ENCODE measurements at regions not wholly inside any gene's neighbourhood (a gene's known extent, or its start where the extent isn't known, plus 50 kb on each side); places are given as distances from the start of the nearest gene placed in this dataset.

- Histone ChIP-seq H3K4me1 (ENCODE audit: control insufficient read depth in 1 of 2, extremely low read depth in 1 of 2, insufficient read depth in 2 of 2, low read length in 2 of 2) (peaks cover 0 to 5% of the 10 kb centered on the region in 2 experiments), H3K9me3 (no peaks in the 10 kb centered on the region), H3K27me3 (replicated peaks in 1 of 2; ENCODE audit: control insufficient read depth in 2 of 2, extremely low read depth in 1 of 2, insufficient read depth in 2 of 2, low read length in 1 of 2) (peaks cover 0 to 20% of the 10 kb centered on the region in 2 experiments), H3K36me3 (ENCODE audit: control insufficient read depth in 2 of 2, extremely low read depth in 1 of 2, insufficient read depth in 1 of 2, low read length in 1 of 2) (no peaks in the 10 kb centered on the region), H3K4me3 (ENCODE audit: control insufficient read depth in 1 of 2, extremely low read depth in 1 of 2, low read length in 1 of 2) (no peak overlapping the region), H3K27ac (ENCODE audit: low read length) (no peak overlapping the region)
- no peak for DNase-seq
- no peak for ATAC-seq (replicated peaks in 1 of 4)
- Mint-ChIP-seq H3K36me3 (no peaks in the 10 kb centered on the region), H3K9me3 (no peaks in the 10 kb centered on the region), H3K27me3 (peaks cover 3 to 9% of the 10 kb centered on the region in 2 donors), H3K27ac (no peak overlapping the region), H3K4me1 (peaks cover 0 to 2% (median 0%) of the 10 kb centered on the region in 3 donors), H3K4me3 (no peak overlapping the region)
- ChIA-PET CTCF (interaction anchor here (0.6 to 1.5 kb wide), 2 partner anchors 107 to 147 kb away, joined by 5 to 7 read pairs; no protein-coding TSS in a partner anchor), POLR2A (interaction anchor here in 1 of 2 donors (0.6 kb wide), 1 partner anchor 124 kb away, joined by 6 read pairs; no protein-coding TSS in a partner anchor)
- WGBS (ENCODE audit: insufficient coverage), result 90% methylated on average over 1 of the region's 1 CpG
These were observed 97.8 kb upstream of the PODXL start for GRCh38 chr7:131654249-131654558.

GRCh38 chr7:131653418-131654248 is 97.2 kb upstream of the PODXL start:
- CTCF ChIA-PET, result no interaction called here
- Mint-ChIP-seq H3K27me3 (peaks cover 3 to 9% of the 10 kb centered on the region in 2 donors), H3K36me3 (no peaks in the 10 kb centered on the region), H3K4me1 (peaks cover 0 to 2% (median 0%) of the 10 kb centered on the region in 3 donors), H3K9me3 (no peaks in the 10 kb centered on the region), H3K4me3 (no peak overlapping the region), H3K27ac (no peak overlapping the region)
- WGBS (ENCODE audit: insufficient coverage), result 86% methylated on average over 7 of the region's 12 CpGs
- Histone ChIP-seq H3K4me3 (ENCODE audit: control insufficient read depth in 1 of 2, extremely low read depth in 1 of 2, low read length in 1 of 2) (no peak overlapping the region), H3K27me3 (replicated peaks in 1 of 2; ENCODE audit: control insufficient read depth in 2 of 2, extremely low read depth in 1 of 2, insufficient read depth in 2 of 2, low read length in 1 of 2) (peaks cover 0 to 20% of the 10 kb centered on the region in 2 experiments), H3K27ac (ENCODE audit: low read length) (no peak overlapping the region), H3K4me1 (ENCODE audit: control insufficient read depth in 1 of 2, extremely low read depth in 1 of 2, insufficient read depth in 2 of 2, low read length in 2 of 2) (peaks cover 0 to 5% of the 10 kb centered on the region in 2 experiments), H3K36me3 (ENCODE audit: control insufficient read depth in 2 of 2, extremely low read depth in 1 of 2, insufficient read depth in 1 of 2, low read length in 1 of 2) (no peaks in the 10 kb centered on the region), H3K9me3 (no peaks in the 10 kb centered on the region)
- POLR2A ChIA-PET, result no interaction called here
- ATAC-seq (replicated peaks in 1 of 4), result no peak
- DNase-seq, result no peak

GRCh38 chr7:131652934-131653333 is 96.5 kb upstream of the PODXL start:
- H3K27ac Mint-ChIP-seq, result no peak overlapping the region
- H3K27me3 Mint-ChIP-seq, result peaks cover 3 to 9% of the 10 kb centered on the region in 2 donors
- DNase-seq (no peak), ATAC-seq (replicated peaks in 1 of 4) (no peak)
- no peaks in the 10 kb centered on the region for H3K9me3 Mint-ChIP-seq
- Histone ChIP-seq H3K27me3 (replicated peaks in 1 of 2; ENCODE audit: control insufficient read depth in 2 of 2, extremely low read depth in 1 of 2, insufficient read depth in 2 of 2, low read length in 1 of 2) (peaks cover 0 to 20% of the 10 kb centered on the region in 2 experiments), H3K4me3 (ENCODE audit: control insufficient read depth in 1 of 2, extremely low read depth in 1 of 2, low read length in 1 of 2) (no peak overlapping the region), H3K36me3 (ENCODE audit: control insufficient read depth in 2 of 2, extremely low read depth in 1 of 2, insufficient read depth in 1 of 2, low read length in 1 of 2) (no peaks in the 10 kb centered on the region), H3K27ac (ENCODE audit: low read length) (no peak overlapping the region), H3K4me1 (ENCODE audit: control insufficient read depth in 1 of 2, extremely low read depth in 1 of 2, insufficient read depth in 2 of 2, low read length in 2 of 2) (peaks cover 0 to 5% of the 10 kb centered on the region in 2 experiments), H3K9me3 (no peaks in the 10 kb centered on the region)
- ChIA-PET POLR2A (no interaction called here), CTCF (no interaction called here)
- WGBS (ENCODE audit: insufficient coverage), result 17% methylated on average over 2 of the region's 2 CpGs
- H3K36me3 Mint-ChIP-seq, result no peaks in the 10 kb centered on the region
- H3K4me1 Mint-ChIP-seq, result peaks cover 0 to 2% (median 0%) of the 10 kb centered on the region in 3 donors
- no peak overlapping the region for H3K4me3 Mint-ChIP-seq

- no peak overlapping the region for H3K4me3 Mint-ChIP-seq
- no peaks in the 10 kb centered on the region for H3K9me3 ChIP-seq
- no peak overlapping the region for H3K27ac Mint-ChIP-seq
- ChIA-PET CTCF (interaction anchor here in 1 of 2 donors (0.7 kb wide), 1 partner anchor 571 kb away, joined by 4 read pairs; no protein-coding TSS in a partner anchor), POLR2A (interaction anchor here in 1 of 2 donors (0.6 kb wide), 1 partner anchor 16 kb away, joined by 3 read pairs; no protein-coding TSS in a partner anchor)
- no peaks in the 10 kb centered on the region for H3K36me3 Mint-ChIP-seq
- H3K4me1 Mint-ChIP-seq, result peaks cover 0 to 2% (median 0%) of the 10 kb centered on the region in 3 donors
- no peak overlapping the region for H3K4me3 ChIP-seq (ENCODE audit: control insufficient read depth in 1 of 2, extremely low read depth in 1 of 2, low read length in 1 of 2)
- H3K36me3 ChIP-seq (ENCODE audit: control insufficient read depth in 2 of 2, extremely low read depth in 1 of 2, insufficient read depth in 1 of 2, low read length in 1 of 2), result no peaks in the 10 kb centered on the region
- peaks cover 0 to 5% of the 10 kb centered on the region in 2 experiments for H3K4me1 ChIP-seq (ENCODE audit: control insufficient read depth in 1 of 2, extremely low read depth in 1 of 2, insufficient read depth in 2 of 2, low read length in 2 of 2)
- DNase-seq (no peak), ATAC-seq (replicated peaks in 1 of 4) (no peak)
- no peak overlapping the region for H3K27ac ChIP-seq (ENCODE audit: low read length)
- peaks cover 0 to 20% of the 10 kb centered on the region in 2 experiments for H3K27me3 ChIP-seq (replicated peaks in 1 of 2; ENCODE audit: control insufficient read depth in 2 of 2, extremely low read depth in 1 of 2, insufficient read depth in 2 of 2, low read length in 1 of 2)
- H3K27me3 Mint-ChIP-seq, result peaks cover 7 to 13% of the 10 kb centered on the region in 2 donors
- no peaks in the 10 kb centered on the region for H3K9me3 Mint-ChIP-seq
- WGBS (ENCODE audit: insufficient coverage), result 85% methylated on average over 4 of the region's 5 CpGs
These were observed 95.8 kb upstream of the PODXL start for GRCh38 chr7:131652194-131652593.

- Mint-ChIP-seq H3K4me3 (no peak overlapping the region), H3K9me3 (no peaks in the 10 kb centered on the region), H3K4me1 (peaks cover 0 to 1% (median 0%) of the 10 kb centered on the region in 3 donors), H3K27ac (no peak overlapping the region), H3K27me3 (peaks cover 7 to 14% of the 10 kb centered on the region in 2 donors), H3K36me3 (no peaks in the 10 kb centered on the region)
- ATAC-seq (replicated peaks in 1 of 4) (no peak), DNase-seq (no peak)
- H3K4me3 ChIP-seq (ENCODE audit: control insufficient read depth in 1 of 2, extremely low read depth in 1 of 2, low read length in 1 of 2), result no peak overlapping the region
- peaks cover 0 to 3% of the 10 kb centered on the region in 2 experiments for H3K4me1 ChIP-seq (ENCODE audit: control insufficient read depth in 1 of 2, extremely low read depth in 1 of 2, insufficient read depth in 2 of 2, low read length in 2 of 2)
- ChIA-PET CTCF (no interaction called here), POLR2A (no interaction called here)
- H3K27ac ChIP-seq (ENCODE audit: low read length), result no peak overlapping the region
- WGBS (ENCODE audit: insufficient coverage), result 90% methylated on average over 9 of the region's 13 CpGs
- H3K36me3 ChIP-seq (ENCODE audit: control insufficient read depth in 2 of 2, extremely low read depth in 1 of 2, insufficient read depth in 1 of 2, low read length in 1 of 2), result no peaks in the 10 kb centered on the region
- no peaks in the 10 kb centered on the region for H3K9me3 ChIP-seq
- H3K27me3 ChIP-seq (replicated peaks in 1 of 2; ENCODE audit: control insufficient read depth in 2 of 2, extremely low read depth in 1 of 2, insufficient read depth in 2 of 2, low read length in 1 of 2), result peaks cover 0 to 12% of the 10 kb centered on the region in 2 experiments
These were observed 93.5 kb upstream of the PODXL start for GRCh38 chr7:131649879-131650278.

- H3K4me3 ChIP-seq (ENCODE audit: control insufficient read depth in 1 of 2, extremely low read depth in 1 of 2, low read length in 1 of 2), result no peak overlapping the region
- no peaks in the 10 kb centered on the region for H3K4me1 ChIP-seq (ENCODE audit: control insufficient read depth in 1 of 2, extremely low read depth in 1 of 2, insufficient read depth in 2 of 2, low read length in 2 of 2)
- Mint-ChIP-seq H3K27ac (no peak overlapping the region), H3K27me3 (peaks cover 7 to 14% of the 10 kb centered on the region in 2 donors), H3K4me3 (no peak overlapping the region), H3K9me3 (no peaks in the 10 kb centered on the region), H3K36me3 (no peaks in the 10 kb centered on the region), H3K4me1 (no peaks in the 10 kb centered on the region)
- no peak overlapping the region for H3K27ac ChIP-seq (ENCODE audit: low read length)
- no peaks in the 10 kb centered on the region for H3K9me3 ChIP-seq
- ATAC-seq (replicated peaks in 1 of 4), result no peak
- ChIA-PET CTCF (no interaction called here), POLR2A (no interaction called here)
- H3K36me3 ChIP-seq (ENCODE audit: control insufficient read depth in 2 of 2, extremely low read depth in 1 of 2, insufficient read depth in 1 of 2, low read length in 1 of 2), result no peaks in the 10 kb centered on the region
- no CpG with 5 or more reads among the region's 5 CpGs for WGBS (ENCODE audit: insufficient coverage)
- DNase-seq, result no peak
- H3K27me3 ChIP-seq (replicated peaks in 1 of 2; ENCODE audit: control insufficient read depth in 2 of 2, extremely low read depth in 1 of 2, insufficient read depth in 2 of 2, low read length in 1 of 2), result peaks cover 0 to 11% of the 10 kb centered on the region in 2 experiments
These were observed 92.6 kb upstream of the PODXL start for GRCh38 chr7:131649003-131649541.
